ENCODE measurements at regions not wholly inside any gene's neighbourhood (a gene's known extent, or its start where the extent isn't known, plus 50 kb on each side); places are given as distances from the start of the nearest gene placed in this dataset.

DNA sequence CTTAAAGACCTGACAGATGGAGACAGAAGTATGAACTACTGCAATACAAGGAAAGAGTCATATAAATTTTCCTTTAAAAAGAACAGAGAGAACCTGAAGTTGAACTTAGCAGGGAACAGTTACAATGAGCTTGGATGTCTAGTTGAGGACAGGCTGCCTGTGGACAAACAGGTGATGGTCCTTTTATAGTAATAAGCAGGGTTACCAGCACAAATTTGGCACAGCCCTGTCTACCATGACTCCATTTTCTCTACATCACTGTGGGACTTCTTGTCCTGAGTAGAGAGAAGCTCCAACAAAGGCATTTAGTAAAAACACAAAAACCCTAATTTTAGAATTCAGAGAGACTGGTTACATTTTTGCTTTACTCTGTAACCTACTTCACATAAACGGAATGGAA is 448.1 kb downstream of the PLCL1 start:
- no peak for TF ChIP-seq TAF1 (IDR thresholded peaks at IDR 0.05; ENCODE audit: low read depth, low read length)
- TF ChIP-seq POLR2A (IDR thresholded peaks at IDR 0.05; ENCODE audit: low read depth, low read length), result no peak

Data from GM12891 (cell line).